GM12878 (cell line): ENCODE measurements at regions not wholly inside any gene's neighbourhood (a gene's known extent, or its start where the extent isn't known, plus 50 kb on each side); places are given as distances from the start of the nearest gene placed in this dataset.

Experiments
- ATAC-seq: fragments of 200-7000 bp; cut with Tn5 transposase; 3 replicates; pipeline ENCODE4 v1.9.1; 2020; ENCODE audit warnings: mild to moderate bottlenecking, moderate library complexity
- BruUV-seq: library from RNA; stranded (reverse); fragments of 400-500 nt; replicated peaks from 2 replicates; lab custom pipeline; 2021; lab: Mats Ljungman, UMichigan
- CTCF ChIA-PET: fragments of 300-600 bp; sonication (Branson Sonifier 250); formaldehyde crosslinking; extraction: SDS; loops from one replicate; lab custom pipeline; 2021; ENCODE audit warnings: inconsistent platforms; lab: Yijun Ruan, JAX
- POLR2A ChIA-PET: fragments of 350-600 bp; formaldehyde crosslinking; extraction: SDS; loops from one replicate; lab custom pipeline; 2021; ENCODE audit warnings: inconsistent platforms; lab: Charles Lee
- RAD21 ChIA-PET: fragments of 300-600 bp; sonication (Branson Sonifier 250); formaldehyde crosslinking; loops from one replicate; lab custom pipeline; 2023; ENCODE audit warnings: antibody characterized with exemption; ENCODE audit not compliant: unreplicated experiment; lab: Charles Lee
- SMC1A ChIA-PET: fragments of 300-600 bp; sonication (Branson Sonifier 250); formaldehyde crosslinking; loops from one replicate; lab custom pipeline; 2023; ENCODE audit not compliant: unreplicated experiment, uncharacterized antibody; lab: Charles Lee
- DNase-seq: peaks from one replicate; pipeline ENCODE4 v3.0.0-alpha.2; 2011; ENCODE audit warnings: low read depth, low spot score
- FAIRE-seq: peaks from 3 replicates; lab custom pipeline; 2011; peaks lifted over from hg19 to GRCh38; lab: Jason Lieb, UNC
- H2AFZ ChIP-seq: 2 replicates; pipeline ENCODE4 v1.6.0; 2011; ENCODE audit warnings: low read depth, low read length, control low read depth; ENCODE audit not compliant: control insufficient read depth
- H3K27ac ChIP-seq: 2 replicates; pipeline ENCODE4 v1.5.1; 2011; ENCODE audit warnings: control low read depth; ENCODE audit not compliant: control insufficient read depth, insufficient read depth
- H3K27me3 ChIP-seq, 2 experiments: replicated peaks in 1 of 2; 2 replicates each; pipeline versions ENCODE4 v1.6.0 to v1.6.1; 2011; ENCODE audit warnings: low read length in 1 of 2; ENCODE audit not compliant: control insufficient read depth in 2 of 2, insufficient read depth in 2 of 2
- H3K36me3 ChIP-seq, 2 experiments: 2 replicates each; pipeline ENCODE4 v1.5.1; 2011; ENCODE audit warnings: low read length in 1 of 2; ENCODE audit not compliant: control insufficient read depth in 2 of 2, insufficient read depth in 2 of 2
- H3K4me1 ChIP-seq: 2 replicates; pipeline ENCODE4 v1.6.1; 2011; ENCODE audit warnings: mild to moderate bottlenecking, low read length, moderate library complexity, mixed read lengths; ENCODE audit not compliant: control insufficient read depth, insufficient read depth
- H3K4me2 ChIP-seq: 2 replicates; pipeline ENCODE4 v1.6.0; 2011; ENCODE audit warnings: control low read depth; ENCODE audit not compliant: control insufficient read depth, insufficient read depth
- H3K4me3 ChIP-seq: fragments of 200-600 bp; sonication (generic); 2 replicates; pipeline ENCODE4 v1.5.1; 2016
- H3K79me2 ChIP-seq: 2 replicates; pipeline ENCODE4 v1.6.0; 2011; ENCODE audit warnings: low read length; ENCODE audit not compliant: control insufficient read depth, insufficient read depth
- H3K9ac ChIP-seq: 2 replicates; pipeline ENCODE4 v1.8.0; 2011; ENCODE audit warnings: low read length, control low read depth, mixed read lengths; ENCODE audit not compliant: control insufficient read depth, insufficient read depth
- H3K9me3 ChIP-seq: replicated peaks from 3 replicates; pipeline ENCODE4 v1.5.1; 2011; ENCODE audit warnings: mild to moderate bottlenecking, low read length; ENCODE audit not compliant: control insufficient read depth, insufficient read depth
- H4K20me1 ChIP-seq: 2 replicates; pipeline ENCODE4 v1.6.0; 2011; ENCODE audit not compliant: control insufficient read depth, insufficient read depth
- ATF2 ChIP-seq: IDR thresholded peaks from 2 replicates; pipeline ENCODE4 v1.6.1; 2012; ENCODE audit warnings: low read length, inconsistent platforms
- CBX5 ChIP-seq: sonication (generic); IDR thresholded peaks from 2 replicates; pipeline ENCODE4 v1.6.1; 2016; ENCODE audit warnings: low read depth, moderate library complexity, mild to moderate bottlenecking, inconsistent platforms
- CREM ChIP-seq: IDR thresholded peaks from 2 replicates; pipeline ENCODE4 v1.6.1; 2014; ENCODE audit warnings: antibody characterized with exemption, low read depth
- CTCF ChIP-seq, 3 experiments: IDR thresholded peaks in 2 of 3; conservative IDR thresholded peaks in 1 of 3; 2 replicates each; pipeline ENCODE4 v1.5.1; 2011; ENCODE audit warnings: low read depth in 3 of 3, low read length in 3 of 3, mild to moderate bottlenecking in 3 of 3, control low read depth in 2 of 3, moderate library complexity in 2 of 3, inconsistent platforms in 1 of 3, mixed read lengths in 1 of 3; ENCODE audit not compliant: control insufficient read depth in 2 of 3, insufficient read depth in 1 of 3; ENCODE audit errors: extremely low read depth in 1 of 3
- ELK1 ChIP-seq: IDR thresholded peaks from 2 replicates; pipeline ENCODE4 v1.6.1; 2012; ENCODE audit warnings: low read depth, low read length, improper control_type of control experiment
- FOS ChIP-seq: IDR thresholded peaks from 3 replicates; pipeline ENCODE4 v1.6.1; 2011; ENCODE audit warnings: borderline replicate concordance; ENCODE audit not compliant: insufficient read length; ENCODE audit errors: extremely low read depth
- HDGF ChIP-seq: fragments of 450-650 bp; IDR thresholded peaks from 2 replicates; pipeline ENCODE4 v1.6.1; 2016; ENCODE audit warnings: antibody characterized with exemption
- NRF1 ChIP-seq: conservative IDR thresholded peaks from 2 replicates; pipeline ENCODE4 v1.6.1; 2011; ENCODE audit warnings: mild to moderate bottlenecking, low read depth, low read length, improper control_type of control experiment
- RCOR1 ChIP-seq: conservative IDR thresholded peaks from 2 replicates; pipeline ENCODE4 v1.6.1; 2012; ENCODE audit warnings: low read depth, low read length, improper control_type of control experiment
- TCF7 ChIP-seq: IDR thresholded peaks from 2 replicates; pipeline ENCODE4 v1.6.1; 2014; ENCODE audit warnings: antibody characterized with exemption, borderline replicate concordance
- ZNF274 ChIP-seq: IDR thresholded peaks from one replicate; pipeline ENCODE4 v1.8.0; 2011; ENCODE audit not compliant: insufficient read length, insufficient read depth
- ZNF384 ChIP-seq: IDR thresholded peaks from 2 replicates; pipeline ENCODE4 v1.6.1; 2012; ENCODE audit warnings: low read depth, mild to moderate bottlenecking, low read length, improper control_type of control experiment, borderline replicate concordance
- WGBS: methylation state at CpG from one replicate; pipeline ENCODE4 v1.1.6; 2016; ENCODE audit warnings: low lambda C conversion rate; ENCODE audit not compliant: insufficient replicate concordance, insufficient coverage; ENCODE audit errors: missing lambda C conversion rate; 5-methylcytosine and 5-hydroxymethylcytosine counted together
- in situ Hi-C: fragments of 300-500 bp; cut with MboI; formaldehyde crosslinking; loops from 9 replicates; pipeline ENCODE4 v1.14.3; 2018; ENCODE audit warnings: mixed read lengths
- intact Hi-C: fragments of 100-400 bp; cut with micrococcal nuclease; formaldehyde crosslinking; loops from one replicate; pipeline ENCODE4 v1.14.2; 2022; ENCODE audit not compliant: unreplicated experiment

GRCh38 chr5:27381686-27382085 lies 343.3 kb upstream of the CDH9 start:
- ATAC-seq (no peak), DNase-seq (no peak), FAIRE-seq (no peak)
- no peak overlapping the region for H3K9ac ChIP-seq
- H3K79me2 ChIP-seq: no peaks in the 10 kb centered on the region
- SMC1A ChIA-PET: no interaction called here
- TF ChIP-seq ZNF274 (no peak), FOS (no peak), NRF1 (no peak), RCOR1 (no peak)
- H4K20me1 ChIP-seq: no peaks in the 10 kb centered on the region
- H3K4me2 ChIP-seq: no peak overlapping the region
- CTCF ChIA-PET: no interaction called here
- intact Hi-C loops (no loop called here), in situ Hi-C loops (no loop called here)
- no peak overlapping the region for H3K27ac ChIP-seq
- no peaks in the 10 kb centered on the region for H3K27me3 ChIP-seq
- H3K4me3 ChIP-seq: no peak overlapping the region
- RAD21 ChIA-PET: no interaction called here
- BruUV-seq: no TSS peak
- no peaks in the 10 kb centered on the region for H3K9me3 ChIP-seq
- no peak overlapping the region for H2AFZ ChIP-seq
- no peaks in the 10 kb centered on the region for H3K36me3 ChIP-seq
- POLR2A ChIA-PET: no interaction called here
- WGBS: 0% methylated on average over 1 of the region's 1 CpG
- no peaks in the 10 kb centered on the region for H3K4me1 ChIP-seq

- Histone ChIP-seq H3K36me3 (no peaks in the 10 kb centered on the region), H3K27me3 (no peaks in the 10 kb centered on the region), H2AFZ (no peak overlapping the region), H3K4me1 (no peaks in the 10 kb centered on the region), H3K9ac (no peak overlapping the region), H3K4me2 (no peak overlapping the region), H3K27ac (no peak overlapping the region), H4K20me1 (no peaks in the 10 kb centered on the region), H3K9me3 (no peaks in the 10 kb centered on the region), H3K4me3 (no peak overlapping the region), H3K79me2 (no peaks in the 10 kb centered on the region)
- no peak for DNase-seq
- POLR2A ChIA-PET: no interaction called here
- no peak for ATAC-seq
- no peak for FAIRE-seq
- CTCF ChIA-PET: no interaction called here
- SMC1A ChIA-PET: no interaction called here
- BruUV-seq: no TSS peak
- RAD21 ChIA-PET: no interaction called here
- intact Hi-C loops: no loop called here
- in situ Hi-C loops: no loop called here
- WGBS: 25% methylated on average over 4 of the region's 4 CpGs
- no peak for TF ChIP-seq CTCF (IDR thresholded peaks at IDR 0.05 in 2 of 3, conservative IDR thresholded peaks at IDR 0.05 in 1 of 3; ENCODE audit: control insufficient read depth in 2 of 3, extremely low read depth in 1 of 3, insufficient read depth in 1 of 3, low read depth in 3 of 3, low read length in 3 of 3)
- no peak for TF ChIP-seq ZNF384
- no peak for TF ChIP-seq CREM
- TF ChIP-seq TCF7: no peak
- TF ChIP-seq CBX5: no peak
- TF ChIP-seq HDGF: no peak
- TF ChIP-seq ATF2: no peak
- no peak for TF ChIP-seq ZNF274
- no peak for TF ChIP-seq ELK1
Measured at GRCh38 chr5:27377626-27378025, 339.2 kb upstream of the CDH9 start.
